T-cell (primary cell): ENCODE measurements at regions not wholly inside any gene's neighbourhood (a gene's known extent, or its start where the extent isn't known, plus 50 kb on each side); places are given as distances from the start of the nearest gene placed in this dataset.

ENCODE experiments used
- ATAC-seq, 4 experiments: fragments of 200-7000 bp in 3 of 4; fragments of 150-1000 bp in 1 of 4; cut with Tn5 transposase; replicated peaks in 1 of 4; 1 replicate in 3 of 4; 2 replicates in 1 of 4; pipeline ENCODE4 v1.10.0; 2021; ENCODE audit warnings: moderate library complexity in 3 of 4, mild to moderate bottlenecking in 2 of 4, moderate number of reproducible peaks in 1 of 4
- CTCF ChIA-PET, 2 donors: fragments of 300-600 bp; sonication (Branson Sonifier 250); formaldehyde crosslinking; loops; one replicate each; lab custom pipeline; 2022; ENCODE audit warnings: antibody characterized with exemption in 2 of 2; lab: Charles Lee
- POLR2A ChIA-PET, 2 donors: fragments of 300-600 bp; sonication (Branson Sonifier 250); formaldehyde crosslinking; loops; one replicate each; lab custom pipeline; 2022; ENCODE audit warnings: antibody characterized with exemption in 2 of 2; lab: Charles Lee
- DNase-seq, 35 experiments: peaks; one replicate each; pipeline versions ENCODE4 v3.0.0 to v3.0.0-alpha.2; 2013 to 2023
- H3K27ac ChIP-seq: one replicate; pipeline ENCODE4 v1.5.1; 2013; ENCODE audit warnings: low read length
- H3K27me3 ChIP-seq, 2 experiments: replicated peaks in 1 of 2; 1 replicate in 1 of 2; 2 replicates in 1 of 2; pipeline versions ENCODE4 v1.6.1 to v1.7.0; 2013; ENCODE audit warnings: low read length in 1 of 2, mixed read lengths in 1 of 2; ENCODE audit not compliant: control insufficient read depth in 2 of 2, insufficient read depth in 2 of 2; ENCODE audit errors: extremely low read depth in 1 of 2
- H3K36me3 ChIP-seq, 2 donors: 1 replicate in 1 of 2; 2 replicates in 1 of 2; pipeline versions ENCODE4 v1.6.1 to v1.7.0; 2013; ENCODE audit warnings: low read length in 1 of 2; ENCODE audit not compliant: control insufficient read depth in 2 of 2, insufficient read depth in 1 of 2; ENCODE audit errors: extremely low read depth in 1 of 2
- H3K4me1 ChIP-seq, 2 experiments: 1 replicate in 1 of 2; 2 replicates in 1 of 2; pipeline versions ENCODE4 v1.6.1 to v1.7.0; 2013; ENCODE audit warnings: low read length in 2 of 2, mixed read lengths in 1 of 2; ENCODE audit not compliant: insufficient read depth in 2 of 2, control insufficient read depth in 1 of 2; ENCODE audit errors: extremely low read depth in 1 of 2
- H3K4me3 ChIP-seq, 2 donors: 1 replicate in 1 of 2; 2 replicates in 1 of 2; pipeline versions ENCODE4 v1.5.1 to v1.7.0; 2013; ENCODE audit warnings: mild to moderate bottlenecking in 2 of 2, low read length in 1 of 2, moderate library complexity in 1 of 2; ENCODE audit not compliant: control insufficient read depth in 1 of 2; ENCODE audit errors: extremely low read depth in 1 of 2
- H3K9me3 ChIP-seq: 2 replicates; pipeline ENCODE4 v1.7.0; 2013
- H3K27ac Mint-ChIP-seq, 2 donors: one replicate each; pipeline ENCODE4 v1.8.0; 2020 to 2021; ENCODE audit warnings: mild to moderate bottlenecking in 2 of 2, mixed read lengths in 2 of 2
- H3K27me3 Mint-ChIP-seq, 2 donors: one replicate each; pipeline ENCODE4 v1.8.0; 2021 to 2022; ENCODE audit warnings: mixed read lengths in 2 of 2
- H3K36me3 Mint-ChIP-seq: one replicate; pipeline ENCODE4 v1.8.0; 2021; ENCODE audit warnings: mixed read lengths
- H3K4me1 Mint-ChIP-seq, 3 donors: one replicate each; pipeline ENCODE4 v1.8.0; 2020 to 2022; ENCODE audit warnings: mixed read lengths in 3 of 3, mild to moderate bottlenecking in 1 of 3
- H3K4me3 Mint-ChIP-seq, 3 donors: one replicate each; pipeline ENCODE4 v1.8.0; 2020 to 2022; ENCODE audit warnings: mild to moderate bottlenecking in 3 of 3, mixed read lengths in 3 of 3, moderate library complexity in 3 of 3
- H3K9me3 Mint-ChIP-seq, 3 donors: one replicate each; pipeline ENCODE4 v1.8.0; 2020 to 2022; ENCODE audit warnings: mixed read lengths in 3 of 3
- WGBS: methylation state at CpG from one replicate; pipeline ENCODE4 v1.1.5; 2013; ENCODE audit warnings: missing lambda C conversion rate; ENCODE audit not compliant: insufficient coverage; 5-methylcytosine and 5-hydroxymethylcytosine counted together

GRCh38 chr20:52768694-52769093 is 203.5 kb upstream of the TSHZ2 start:
- ATAC-seq (no peak), DNase-seq (no peak)
- H3K27me3 Mint-ChIP-seq, result peaks cover 2 to 3% of the 10 kb centered on the region in 2 donors
- H3K36me3 Mint-ChIP-seq, result no peaks in the 10 kb centered on the region
- Histone ChIP-seq H3K9me3 (no peaks in the 10 kb centered on the region), H3K4me1 (no peaks in the 10 kb centered on the region), H3K27me3 (peaks cover 0 to 2% of the 10 kb centered on the region in 2 experiments), H3K27ac (no peak overlapping the region), H3K4me3 (no peak overlapping the region), H3K36me3 (no peaks in the 10 kb centered on the region)
- POLR2A ChIA-PET, result no interaction called here
- WGBS, result no CpG with 5 or more reads among the region's 6 CpGs
- H3K9me3 Mint-ChIP-seq, result no peaks in the 10 kb centered on the region
- no peaks in the 10 kb centered on the region for H3K4me1 Mint-ChIP-seq
- H3K4me3 Mint-ChIP-seq, result no peak overlapping the region
- H3K27ac Mint-ChIP-seq, result no peak overlapping the region
- CTCF ChIA-PET, result no interaction called here

GRCh38 chr20:52766645-52767435 is 205.3 kb upstream of the TSHZ2 start:
- no peak for ATAC-seq

DNA sequence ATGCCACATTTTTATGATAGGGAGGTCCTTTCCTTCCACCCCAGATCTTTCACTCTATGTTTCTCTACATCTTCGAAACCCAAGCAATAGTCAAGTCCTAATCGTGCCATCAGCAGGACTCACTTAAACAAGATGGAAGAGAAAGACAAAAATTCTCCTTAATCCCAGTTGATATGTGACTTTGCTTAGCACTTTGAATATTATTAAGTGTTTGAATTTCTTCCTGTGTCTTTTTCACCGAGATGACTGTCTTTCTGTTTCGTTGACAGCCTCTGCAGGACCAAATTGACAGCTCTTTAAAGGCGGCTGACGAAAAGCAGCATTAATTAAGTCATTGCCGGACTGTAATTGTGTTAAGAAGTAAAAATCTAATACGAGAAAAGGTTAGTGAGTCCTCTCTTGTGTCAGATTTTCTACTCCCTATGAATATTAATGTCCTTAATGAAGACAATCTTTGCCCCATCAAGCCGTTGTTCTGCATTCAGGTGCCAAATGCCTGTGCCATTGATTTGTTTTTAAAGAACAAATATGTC is 208.8 kb upstream of the TSHZ2 start:
- no peaks in the 10 kb centered on the region for H3K36me3 ChIP-seq
- no peaks in the 10 kb centered on the region for H3K4me1 ChIP-seq
- H3K9me3 ChIP-seq, result no peaks in the 10 kb centered on the region
- CTCF ChIA-PET, result no interaction called here
- Mint-ChIP-seq H3K36me3 (no peaks in the 10 kb centered on the region), H3K27me3 (peaks cover 0 to 3% of the 10 kb centered on the region in 2 donors), H3K27ac (no peak overlapping the region), H3K9me3 (no peaks in the 10 kb centered on the region), H3K4me3 (no peak overlapping the region), H3K4me1 (no peaks in the 10 kb centered on the region)
- WGBS, result no CpG with 5 or more reads among the region's 9 CpGs
- POLR2A ChIA-PET, result no interaction called here
- H3K27ac ChIP-seq, result no peak overlapping the region
- ATAC-seq, result no peak
- H3K27me3 ChIP-seq, result no peaks in the 10 kb centered on the region
- H3K4me3 ChIP-seq, result no peak overlapping the region
- DNase-seq, result no peak

More at GRCh38 chr20:52766645-52767435, 205.3 kb upstream of the TSHZ2 start:
- no peaks in the 10 kb centered on the region for H3K4me1 ChIP-seq
- Mint-ChIP-seq H3K9me3 (no peaks in the 10 kb centered on the region), H3K36me3 (no peaks in the 10 kb centered on the region), H3K4me1 (no peaks in the 10 kb centered on the region), H3K27ac (no peak overlapping the region), H3K27me3 (peaks cover 0 to 3% of the 10 kb centered on the region in 2 donors), H3K4me3 (no peak overlapping the region)
- no peak overlapping the region for H3K27ac ChIP-seq
- H3K9me3 ChIP-seq, result no peaks in the 10 kb centered on the region
- H3K27me3 ChIP-seq, result peaks cover 0 to 2% of the 10 kb centered on the region in 2 experiments
- no CpG with 5 or more reads among the region's 7 CpGs for WGBS
- H3K36me3 ChIP-seq, result no peaks in the 10 kb centered on the region
- POLR2A ChIA-PET, result no interaction called here
- H3K4me3 ChIP-seq, result no peak overlapping the region
- DNase-seq, result no peak
- CTCF ChIA-PET, result no interaction called here

DNA sequence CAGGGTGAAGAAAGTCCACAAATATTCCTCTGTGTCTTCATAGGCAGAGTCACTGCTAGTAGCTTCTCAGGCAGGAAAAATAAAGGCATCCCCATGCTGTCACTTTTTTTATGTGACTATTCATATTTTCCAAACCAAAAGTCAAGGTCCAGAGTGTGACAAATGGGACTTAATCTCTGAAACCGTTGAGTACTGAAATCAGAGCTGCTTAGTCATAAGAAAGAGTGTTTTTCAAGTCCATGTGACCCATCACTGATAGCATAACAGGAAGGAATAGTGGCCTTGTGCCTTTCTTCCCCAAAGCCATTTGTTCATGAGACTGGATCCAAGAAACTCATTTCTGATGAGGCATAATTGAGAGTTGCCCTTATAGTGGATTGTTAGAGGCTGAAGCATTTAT is 210.3 kb upstream of the TSHZ2 start:
- ChIA-PET POLR2A (no interaction called here), CTCF (no interaction called here)
- no peak overlapping the region for H3K4me3 Mint-ChIP-seq
- ATAC-seq (no peak), DNase-seq (no peak)
- H3K4me1 Mint-ChIP-seq, result no peaks in the 10 kb centered on the region
- Histone ChIP-seq H3K27ac (no peak overlapping the region), H3K4me1 (no peaks in the 10 kb centered on the region), H3K27me3 (no peaks in the 10 kb centered on the region), H3K36me3 (no peaks in the 10 kb centered on the region), H3K9me3 (no peaks in the 10 kb centered on the region), H3K4me3 (no peak overlapping the region)
- peaks cover 0 to 2% of the 10 kb centered on the region in 2 donors for H3K27me3 Mint-ChIP-seq
- no peaks in the 10 kb centered on the region for H3K36me3 Mint-ChIP-seq
- no peak overlapping the region for H3K27ac Mint-ChIP-seq
- no CpG with 5 or more reads among the region's 1 CpG for WGBS
- H3K9me3 Mint-ChIP-seq, result no peaks in the 10 kb centered on the region

GRCh38 chr20:52760791-52761190 is 211.4 kb upstream of the TSHZ2 start:
- Mint-ChIP-seq H3K27me3 (peaks cover 0 to 3% of the 10 kb centered on the region in 2 donors), H3K36me3 (no peaks in the 10 kb centered on the region), H3K4me3 (no peak overlapping the region), H3K27ac (no peak overlapping the region), H3K4me1 (no peaks in the 10 kb centered on the region), H3K9me3 (no peaks in the 10 kb centered on the region)
- H3K36me3 ChIP-seq, result no peaks in the 10 kb centered on the region
- no peaks in the 10 kb centered on the region for H3K9me3 ChIP-seq
- H3K27ac ChIP-seq, result no peak overlapping the region
- no peak overlapping the region for H3K4me3 ChIP-seq
- CTCF ChIA-PET, result interaction anchor here in 1 of 2 donors (0.6 kb wide), 1 partner anchor 9 kb away, joined by 3 read pairs; no protein-coding TSS in a partner anchor
- DNase-seq (no peak), ATAC-seq (no peak)
- WGBS, result 68% methylated on average over 2 of the region's 3 CpGs
- H3K27me3 ChIP-seq, result no peaks in the 10 kb centered on the region
- POLR2A ChIA-PET, result no interaction called here
- no peaks in the 10 kb centered on the region for H3K4me1 ChIP-seq

- no peak for ATAC-seq
- Mint-ChIP-seq H3K36me3 (no peaks in the 10 kb centered on the region), H3K4me1 (no peaks in the 10 kb centered on the region), H3K9me3 (peaks cover 0 to 4% (median 3%) of the 10 kb centered on the region in 3 donors), H3K27me3 (peaks cover 0 to 3% of the 10 kb centered on the region in 2 donors), H3K4me3 (no peak overlapping the region), H3K27ac (no peak overlapping the region)
- H3K4me3 ChIP-seq, result no peak overlapping the region
- H3K36me3 ChIP-seq, result no peaks in the 10 kb centered on the region
- H3K27me3 ChIP-seq, result no peaks in the 10 kb centered on the region
- no peaks in the 10 kb centered on the region for H3K4me1 ChIP-seq
- no peaks in the 10 kb centered on the region for H3K9me3 ChIP-seq
- ChIA-PET CTCF (no interaction called here), POLR2A (no interaction called here)
- WGBS, result no CpG with 5 or more reads among the region's 3 CpGs
- no peak for DNase-seq
- no peak overlapping the region for H3K27ac ChIP-seq
Measured at GRCh38 chr20:52757411-52757810, 214.7 kb upstream of the TSHZ2 start.
